ENCODE measurements at regions not wholly inside any gene's neighbourhood (a gene's known extent, or its start where the extent isn't known, plus 50 kb on each side); places are given as distances from the start of the nearest gene placed in this dataset.

DNA sequence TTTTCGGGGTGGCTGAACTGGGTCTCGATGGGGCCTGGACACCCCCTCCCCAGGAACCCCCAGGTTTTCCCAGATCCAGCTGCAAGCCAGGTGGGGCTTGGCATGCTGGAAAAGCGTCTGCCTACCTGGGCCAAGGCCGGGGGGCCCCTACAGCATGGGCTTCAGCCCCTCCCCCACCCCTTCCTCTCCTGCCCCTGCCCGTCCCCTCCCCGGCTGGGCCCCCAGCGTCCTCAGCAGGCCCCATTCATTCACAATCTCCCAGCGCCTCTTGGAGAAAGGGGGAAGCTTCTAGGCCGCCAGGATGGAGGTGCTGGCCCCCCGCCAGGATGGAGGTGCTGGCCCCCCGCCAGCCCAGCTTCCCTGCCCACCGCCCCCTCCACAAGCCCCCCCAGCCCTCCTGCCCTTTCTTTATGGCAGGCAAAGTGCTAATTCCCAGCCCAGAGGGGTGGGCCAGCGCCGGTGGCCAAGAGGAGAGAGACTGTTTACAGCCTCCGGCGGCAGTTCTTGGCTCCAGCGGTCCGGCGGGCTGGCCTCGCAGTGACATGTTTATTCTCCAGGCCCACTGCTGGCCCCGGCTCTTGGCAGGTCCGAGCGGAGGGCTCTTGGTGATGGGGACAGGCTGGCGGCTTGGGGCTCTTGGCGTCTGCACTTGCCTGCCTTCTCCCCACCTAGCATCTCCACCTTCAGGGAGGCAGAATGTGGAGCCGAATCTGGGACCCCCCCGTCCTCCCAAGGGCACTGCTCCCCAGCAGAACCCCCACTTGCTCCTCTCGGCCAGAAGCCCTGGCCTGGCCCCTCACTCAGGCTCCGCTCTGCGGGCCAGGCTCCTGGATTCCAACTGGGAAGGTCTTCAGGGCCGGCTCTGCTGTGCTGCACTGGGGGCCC, 94.4 kb upstream of the CIBAR2 start:
- no peak for TF ChIP-seq EP300 (IDR thresholded peaks at IDR 0.05)
- TF ChIP-seq, protein P1, sequence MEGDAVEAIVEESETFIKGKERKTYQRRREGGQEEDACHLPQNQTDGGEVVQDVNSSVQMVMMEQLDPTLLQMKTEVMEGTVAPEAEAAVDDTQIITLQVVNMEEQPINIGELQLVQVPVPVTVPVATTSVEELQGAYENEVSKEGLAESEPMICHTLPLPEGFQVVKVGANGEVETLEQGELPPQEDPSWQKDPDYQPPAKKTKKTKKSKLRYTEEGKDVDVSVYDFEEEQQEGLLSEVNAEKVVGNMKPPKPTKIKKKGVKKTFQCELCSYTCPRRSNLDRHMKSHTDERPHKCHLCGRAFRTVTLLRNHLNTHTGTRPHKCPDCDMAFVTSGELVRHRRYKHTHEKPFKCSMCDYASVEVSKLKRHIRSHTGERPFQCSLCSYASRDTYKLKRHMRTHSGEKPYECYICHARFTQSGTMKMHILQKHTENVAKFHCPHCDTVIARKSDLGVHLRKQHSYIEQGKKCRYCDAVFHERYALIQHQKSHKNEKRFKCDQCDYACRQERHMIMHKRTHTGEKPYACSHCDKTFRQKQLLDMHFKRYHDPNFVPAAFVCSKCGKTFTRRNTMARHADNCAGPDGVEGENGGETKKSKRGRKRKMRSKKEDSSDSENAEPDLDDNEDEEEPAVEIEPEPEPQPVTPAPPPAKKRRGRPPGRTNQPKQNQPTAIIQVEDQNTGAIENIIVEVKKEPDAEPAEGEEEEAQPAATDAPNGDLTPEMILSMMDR (IDR thresholded peaks at IDR 0.05): no peak
- no peak for TF ChIP-seq POLR2AphosphoS5 (IDR thresholded peaks at IDR 0.05)
- TF ChIP-seq POLR2A (IDR thresholded peaks at IDR 0.05): no peak
